GM19238 (cell line): ENCODE measurements at regions not wholly inside any gene's neighbourhood (a gene's known extent, or its start where the extent isn't known, plus 50 kb on each side); places are given as distances from the start of the nearest gene placed in this dataset.
A peak's percentile ranks its signal among the peaks of the same experiment; 100 is the strongest.
"Not testable (repeated sequence)": the region's sequence is repeated elsewhere in the genome, so short reads cannot be mapped to it uniquely, and the experiment has no call there.

Experiments used
- DNase-seq: peaks from one replicate; pipeline ENCODE4 v3.0.0; 2011; ENCODE audit warnings: low spot score; ENCODE audit not compliant: insufficient read length

DNA sequence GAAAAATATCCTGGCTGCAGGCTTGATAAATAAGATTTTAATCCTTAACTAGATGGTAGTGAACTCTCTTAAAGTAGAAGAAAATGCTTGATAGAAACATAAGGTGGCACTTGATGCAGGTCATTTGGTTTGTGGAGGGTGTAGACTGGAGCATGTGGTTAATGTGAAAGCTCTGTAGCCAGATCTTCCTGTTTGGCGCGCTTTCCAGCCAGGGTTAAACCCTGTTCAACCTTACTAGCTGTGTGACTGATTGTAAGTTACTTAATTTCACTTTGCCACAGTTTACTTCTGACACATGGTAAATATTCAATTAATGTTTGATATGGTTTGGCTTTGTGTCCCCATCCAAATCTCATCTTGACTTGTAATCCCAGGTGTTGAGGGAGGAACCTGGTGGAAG is 394.0 kb downstream of the REEP3 start:
- DNase-seq: no peak

DNA sequence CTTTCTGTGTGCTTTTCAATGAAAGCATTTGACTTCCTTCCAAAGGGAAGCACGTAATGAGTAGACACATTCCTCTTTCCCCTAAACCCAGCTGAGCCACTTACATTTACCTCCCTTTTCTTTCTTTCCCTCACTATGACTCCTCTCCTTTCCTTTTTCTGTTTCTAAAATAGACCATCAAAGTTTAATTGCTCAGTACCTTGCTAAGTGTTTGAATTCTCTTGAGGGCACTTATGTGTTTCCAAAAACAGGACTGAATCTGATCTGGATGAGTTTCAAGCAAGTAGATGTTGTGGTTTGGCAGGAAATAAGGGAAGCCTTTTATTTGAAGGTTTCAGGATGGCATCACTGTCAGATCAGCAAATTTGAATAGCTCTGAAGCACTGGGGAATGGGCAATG is 396.2 kb downstream of the REEP3 start:
- DNase-seq: no peak

DNA sequence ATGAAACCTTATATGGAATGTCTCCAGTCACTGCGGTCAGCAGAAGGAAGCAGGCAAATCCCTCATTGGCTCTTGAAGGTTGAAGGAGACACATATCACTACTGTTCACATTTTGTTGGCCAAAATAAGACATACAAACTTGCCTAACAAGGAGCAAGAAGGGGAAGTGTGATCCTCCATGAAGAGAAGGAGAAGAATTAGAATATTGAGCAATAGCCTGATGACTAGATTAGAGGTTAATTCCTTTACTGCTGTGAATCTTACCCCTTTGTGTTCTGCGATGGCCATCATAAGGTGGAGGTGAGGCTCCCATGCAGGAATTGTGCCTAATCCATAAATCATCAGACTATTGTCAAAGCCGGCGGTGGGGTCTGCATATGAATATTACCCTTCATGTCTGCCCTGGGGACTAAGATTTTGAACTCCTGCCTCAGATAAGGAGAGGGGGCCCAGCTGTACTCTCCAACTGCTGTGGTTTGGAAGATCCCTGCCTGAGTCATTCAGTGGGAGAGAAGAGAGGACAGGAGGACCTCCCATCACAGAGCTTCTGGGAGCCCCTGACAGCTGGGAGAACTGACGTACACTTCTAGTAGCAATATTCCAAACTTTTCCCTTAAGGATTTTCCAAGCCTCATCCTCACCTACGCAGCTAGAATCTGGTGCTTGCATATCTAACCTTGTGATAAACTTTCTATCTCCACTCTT is 398.5 kb downstream of the REEP3 start:
- no peak for DNase-seq

DNA sequence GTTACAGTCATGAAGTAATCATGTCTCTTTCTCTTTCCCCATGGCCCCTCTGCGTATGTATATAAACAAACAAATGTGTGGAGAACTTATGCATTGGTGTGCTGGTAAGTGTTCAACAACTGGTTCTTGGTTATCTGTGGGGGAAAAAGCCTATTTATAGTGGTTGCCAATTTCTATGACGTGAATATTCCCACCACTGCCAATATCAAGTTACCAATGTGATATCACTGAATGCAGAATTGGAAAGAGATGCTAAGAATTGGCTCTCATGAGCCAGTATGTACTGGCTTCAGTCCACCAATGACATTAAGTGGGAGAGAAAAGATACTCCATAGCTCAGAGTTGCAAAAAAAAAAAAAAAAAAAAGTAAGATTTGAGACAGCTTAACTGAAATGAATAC is 399.7 kb downstream of the REEP3 start:
- DNase-seq: no peak

DNA sequence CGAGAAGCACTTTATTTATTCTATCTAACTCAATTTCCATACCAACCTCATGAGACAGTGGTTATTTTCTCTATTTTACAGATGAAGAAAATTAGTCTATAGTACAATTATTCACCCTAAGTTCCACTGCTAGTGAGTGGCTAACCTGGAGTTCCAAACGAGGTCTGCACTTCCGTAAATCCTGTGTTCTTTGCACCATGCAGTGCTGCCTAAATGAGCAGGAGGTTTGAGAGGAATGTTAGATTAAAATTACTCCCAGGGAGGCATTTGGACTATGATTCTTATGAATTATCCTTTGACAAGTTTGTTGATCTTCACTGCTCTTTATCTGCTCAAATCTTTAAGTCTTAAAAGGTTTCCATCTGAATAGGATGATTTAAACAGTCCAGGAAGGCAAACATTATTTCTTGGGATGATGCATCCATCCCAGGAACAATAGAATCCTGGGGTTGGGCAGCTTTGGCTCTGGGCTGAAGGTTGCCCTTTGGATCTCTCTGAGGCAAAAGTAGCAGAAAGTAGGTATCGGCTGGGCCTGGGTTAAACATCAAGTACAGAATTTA is 400.8 kb downstream of the REEP3 start:
- no peak for DNase-seq

DNA sequence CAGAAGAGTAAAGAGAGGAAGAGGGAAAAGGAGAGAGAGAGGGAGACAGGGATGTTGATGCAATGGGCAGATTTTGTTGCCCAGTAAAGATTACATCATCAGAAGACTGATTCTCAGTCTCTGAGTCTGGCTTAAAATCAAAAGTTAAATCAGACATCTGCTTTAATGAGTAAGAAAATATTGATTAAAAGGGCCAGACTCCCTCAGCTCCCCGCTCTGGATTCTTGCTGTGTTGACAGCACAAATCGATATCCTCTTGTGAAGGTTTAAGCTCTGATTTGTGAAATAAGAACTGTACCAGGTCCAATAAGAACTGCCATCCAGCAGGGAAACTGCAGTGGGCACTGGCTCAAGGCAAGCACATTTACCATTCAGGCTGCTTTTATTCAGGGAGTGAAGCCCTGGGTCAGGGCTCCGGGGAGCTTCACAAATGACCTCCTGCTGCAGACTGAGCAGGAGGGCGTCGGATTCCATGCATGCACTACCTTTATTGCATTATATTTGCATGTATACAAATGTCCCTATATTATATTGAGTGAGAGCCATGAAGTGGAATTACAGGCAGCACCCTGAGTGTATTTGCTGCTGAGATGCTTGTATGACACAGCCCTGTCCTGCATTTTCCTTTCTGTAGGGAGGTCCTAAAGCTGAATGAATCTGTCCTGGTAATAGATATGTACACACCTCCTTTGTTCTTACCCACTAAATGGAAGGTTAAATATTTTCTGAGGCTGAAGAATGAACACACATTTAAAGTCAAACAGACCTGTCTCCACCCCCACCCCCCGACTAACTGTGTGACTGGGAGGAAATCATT is 401.5 kb downstream of the REEP3 start:
- no peak for DNase-seq

DNA sequence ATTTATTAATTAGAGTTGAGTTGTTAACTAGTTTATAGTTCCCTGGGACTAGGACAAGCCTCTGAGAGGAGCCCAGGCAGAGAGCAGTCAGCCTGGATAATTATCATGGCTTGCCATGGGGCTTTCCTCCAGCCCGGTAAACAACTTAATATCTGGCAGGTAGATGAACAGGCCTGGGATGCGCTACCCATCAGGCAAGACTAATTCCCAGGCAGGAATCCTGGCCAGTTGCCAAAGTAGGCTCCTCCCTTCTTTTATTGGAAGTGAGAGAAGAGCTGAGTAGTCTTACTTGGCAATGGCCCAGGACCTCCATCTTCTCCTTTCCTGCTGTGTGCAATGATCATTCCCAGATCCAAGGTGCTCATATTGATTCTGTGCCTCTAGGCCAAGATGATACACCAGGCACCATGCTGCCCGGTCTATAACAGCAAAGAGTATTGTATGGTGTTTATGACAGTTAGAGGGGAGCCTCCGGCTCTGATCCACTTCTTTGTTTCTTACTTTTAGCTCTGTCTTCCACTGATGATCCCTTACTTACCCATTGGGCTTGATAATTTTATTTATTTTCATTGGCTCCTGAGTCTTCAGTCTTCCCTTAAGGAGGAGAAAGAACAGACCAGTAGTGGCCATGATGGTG is 408.7 kb downstream of the REEP3 start:
- DNase-seq: no peak

DNA sequence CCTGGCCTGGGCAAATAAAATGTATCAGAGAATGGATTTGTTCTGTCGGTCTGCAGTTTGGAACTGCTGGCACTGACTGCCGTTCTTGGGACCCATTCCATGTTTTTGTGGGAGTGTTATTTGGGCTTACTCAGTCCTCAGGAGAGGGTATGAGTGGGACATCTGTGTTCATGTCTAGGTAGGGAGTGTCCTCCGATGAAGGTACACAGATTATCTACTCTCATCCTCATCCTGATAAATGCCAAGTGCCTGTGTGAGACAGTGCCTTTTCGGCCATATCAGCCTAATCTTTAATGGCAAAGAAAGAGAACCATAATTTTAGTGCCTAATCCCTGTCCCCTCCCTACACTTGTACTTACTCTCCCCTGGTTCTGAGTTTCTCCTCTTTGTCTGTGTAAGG is 409.4 kb downstream of the REEP3 start:
- no peak for DNase-seq

DNA sequence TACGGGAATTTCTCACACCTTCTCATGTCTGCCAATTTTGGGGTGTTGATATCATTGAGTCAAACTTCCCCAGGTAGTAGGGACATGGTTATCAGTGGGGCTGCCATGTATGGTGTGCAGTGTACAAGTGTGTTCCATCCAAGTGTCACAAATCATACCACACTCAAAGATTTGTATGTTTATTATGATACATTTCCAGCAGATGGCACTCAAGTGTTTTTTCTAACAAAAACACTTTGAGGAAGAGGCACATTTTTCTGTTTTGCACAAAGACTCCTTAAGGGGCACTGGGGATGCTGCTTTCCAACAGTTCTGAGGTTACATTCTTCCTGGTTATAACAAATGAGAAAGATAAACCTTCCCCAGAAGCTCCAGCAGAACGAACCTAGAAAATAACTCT is 414.5 kb downstream of the REEP3 start:
- no peak for DNase-seq

DNA sequence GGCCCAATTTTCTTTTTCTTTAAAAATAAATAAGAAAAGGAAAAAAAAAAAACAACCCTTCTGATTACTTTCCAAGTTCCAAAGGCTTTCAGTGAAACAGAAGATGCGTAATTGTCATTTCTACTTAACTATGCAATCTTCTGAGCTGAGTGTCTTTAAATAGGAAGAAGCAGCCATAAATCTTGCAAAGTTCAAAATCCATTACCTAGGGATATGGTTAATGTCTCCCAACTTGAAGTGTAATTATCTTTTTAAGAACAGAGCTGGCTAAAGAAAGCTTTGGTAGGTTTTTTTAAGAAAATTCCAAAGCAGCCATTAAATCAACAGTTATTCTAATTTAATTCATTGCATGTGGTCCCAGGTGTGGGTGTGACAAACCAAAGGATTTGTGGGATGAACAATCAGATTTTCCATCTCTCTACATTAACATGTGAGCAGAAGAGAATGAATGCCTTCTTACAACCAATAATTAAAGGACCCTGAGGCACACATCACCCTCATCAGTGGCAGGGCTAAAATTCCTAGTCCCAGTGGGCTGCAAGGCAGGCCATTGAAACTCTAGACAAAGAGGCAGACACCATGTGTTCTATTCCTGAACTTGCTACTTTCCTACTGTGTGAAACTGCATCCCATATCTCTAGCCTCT is 419.2 kb downstream of the REEP3 start:
- DNase-seq: no peak

DNA sequence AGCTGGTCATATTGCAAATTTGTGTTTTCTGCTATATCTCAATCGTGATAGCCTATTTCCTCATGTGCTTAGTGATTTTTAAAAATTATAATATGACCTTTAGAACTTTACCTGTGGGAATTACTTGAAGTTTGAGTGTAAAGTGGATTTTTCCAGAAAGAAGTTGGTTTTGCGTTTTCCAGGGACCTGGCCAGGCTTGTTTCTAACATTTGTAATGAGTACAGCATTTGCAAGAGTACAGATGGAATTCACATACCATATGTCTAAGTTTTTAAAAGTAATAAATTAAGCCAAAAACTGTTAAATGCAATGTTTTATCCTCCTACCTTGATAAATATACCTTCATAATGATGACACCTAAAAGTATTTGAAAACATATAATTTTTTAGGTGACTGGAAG is 443.2 kb downstream of the REEP3 start:
- no peak for DNase-seq

DNA sequence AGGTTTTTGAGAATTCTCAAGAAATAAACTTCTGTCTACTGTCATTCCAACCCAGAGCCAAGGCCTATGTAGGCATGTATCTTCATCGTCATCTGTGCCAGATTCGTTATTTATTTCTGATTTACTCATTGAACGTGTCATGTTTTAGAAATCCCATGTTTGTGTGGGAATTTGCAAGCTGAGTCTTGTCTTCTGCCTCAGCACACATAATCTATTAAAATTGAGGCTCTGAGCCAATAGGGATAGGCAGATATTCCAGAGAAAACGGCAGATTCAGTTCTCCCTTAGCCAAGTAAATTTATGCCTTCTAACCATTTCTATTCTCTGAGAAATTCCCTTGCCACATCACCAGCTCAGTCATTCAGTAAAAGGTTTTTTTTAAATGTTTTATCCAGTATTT is 444.6 kb downstream of the REEP3 start:
- no peak for DNase-seq

DNA sequence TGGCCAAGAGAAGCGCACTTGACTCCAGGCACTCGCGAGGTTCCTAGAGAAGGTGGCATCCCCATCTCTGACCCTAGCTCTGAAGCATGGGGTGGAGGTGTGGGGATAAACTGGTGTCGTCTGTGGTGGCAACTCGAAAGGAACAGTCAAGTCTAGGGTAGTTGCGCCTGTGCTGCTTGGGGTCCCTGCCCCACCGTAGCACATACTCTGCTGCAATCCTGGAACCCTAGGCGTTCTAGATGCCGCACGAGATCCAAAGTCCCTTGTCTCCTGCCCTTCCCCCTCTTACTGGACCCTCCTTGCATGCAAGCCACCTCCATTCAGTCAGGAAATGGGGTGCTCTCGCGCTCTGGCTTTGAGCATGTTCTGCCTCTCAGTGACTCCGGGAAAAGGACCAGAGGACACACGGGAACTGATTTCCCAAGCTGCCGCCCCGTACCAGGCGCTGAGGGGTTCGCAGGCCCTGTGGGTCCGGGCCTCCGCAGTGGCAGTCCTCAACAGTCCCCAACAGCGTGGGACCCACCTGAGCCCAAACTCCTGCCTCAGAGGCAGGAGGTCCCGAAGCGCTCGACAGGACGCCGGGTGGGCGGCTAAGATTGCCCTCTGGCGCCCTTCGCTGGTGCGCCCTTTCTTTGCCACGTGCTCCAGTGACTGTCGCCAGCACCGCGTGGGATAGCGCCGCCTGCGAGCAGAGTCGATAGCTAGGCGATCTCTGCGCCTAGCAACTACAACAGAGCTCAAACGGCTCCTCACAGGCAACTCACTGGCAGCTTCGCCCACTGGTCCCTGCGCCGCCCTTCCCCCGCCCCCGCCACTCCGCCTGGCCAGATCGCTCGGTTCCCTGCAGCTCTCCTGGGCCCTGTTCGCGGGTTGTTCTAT is 452.0 kb downstream of the REEP3 start:
- no peak for DNase-seq

DNA sequence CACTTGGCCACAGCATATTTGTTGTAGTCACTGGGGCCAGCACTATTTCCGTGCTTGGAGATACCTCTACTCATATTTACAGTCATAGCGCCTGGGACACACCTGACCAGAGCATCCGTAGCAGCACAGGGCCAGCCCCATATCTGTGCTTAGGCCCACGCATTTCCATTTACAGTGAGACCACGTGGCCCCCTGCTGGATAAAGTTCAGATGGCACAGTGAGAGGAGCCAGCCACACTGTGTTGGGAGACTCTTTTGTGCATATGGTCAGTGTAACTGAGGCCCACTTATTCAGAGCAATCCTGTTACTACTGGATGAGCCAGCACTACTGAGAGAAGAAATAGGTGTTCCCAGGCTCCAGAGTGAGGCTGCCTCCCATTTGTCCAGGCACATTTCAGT is 455.3 kb downstream of the REEP3 start:
- DNase-seq: peak; percentile 18

DNA sequence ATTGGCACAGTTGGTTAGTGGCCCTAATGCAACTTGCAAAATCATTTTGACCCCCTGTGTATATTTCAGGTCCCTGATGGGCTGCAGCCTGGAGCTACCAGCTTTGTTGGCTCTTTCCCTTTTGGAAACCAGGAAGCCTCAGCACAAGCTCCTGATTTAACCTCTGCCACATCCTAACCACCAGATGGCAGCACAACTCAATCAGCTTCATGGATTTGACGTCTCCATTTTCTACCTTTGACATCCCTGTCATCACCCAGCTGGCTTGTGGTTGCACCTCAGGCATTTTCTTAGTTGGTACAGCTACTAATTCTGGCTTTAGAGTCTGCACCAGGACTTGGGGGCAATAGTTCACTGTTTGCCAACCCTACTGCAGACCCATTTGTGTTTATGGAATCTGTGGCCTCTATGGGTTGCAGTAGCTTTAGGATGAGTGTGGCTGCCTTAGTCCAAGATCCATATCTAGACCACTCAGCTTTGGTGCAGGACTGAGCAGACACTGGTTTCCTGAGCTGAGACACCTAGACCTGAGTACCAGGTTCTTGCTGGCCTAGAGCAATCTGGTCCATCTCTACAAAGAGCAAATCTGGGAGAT is 456.2 kb downstream of the REEP3 start:
- DNase-seq: peak; percentile 21

DNA sequence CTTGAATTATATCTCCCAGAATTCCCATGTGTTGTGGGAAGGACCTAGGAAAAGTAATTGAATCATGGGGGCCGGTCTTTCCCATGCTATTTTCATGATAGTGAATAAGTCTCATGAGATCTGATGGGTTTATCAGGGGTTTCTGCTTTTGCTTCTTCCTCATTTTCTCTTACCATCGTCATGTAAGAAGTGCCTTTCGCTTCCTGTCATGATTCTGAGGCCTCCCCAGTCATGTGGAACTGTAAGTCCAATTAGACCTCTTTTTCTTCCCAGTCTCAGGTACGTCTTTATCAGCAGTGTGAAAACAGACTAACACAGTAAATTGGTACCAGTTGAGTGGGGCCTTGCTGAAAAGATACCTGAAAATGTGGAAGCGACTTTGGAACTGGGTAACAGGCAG is 459.7 kb downstream of the REEP3 start:
- not testable (repeated sequence) for DNase-seq

DNA sequence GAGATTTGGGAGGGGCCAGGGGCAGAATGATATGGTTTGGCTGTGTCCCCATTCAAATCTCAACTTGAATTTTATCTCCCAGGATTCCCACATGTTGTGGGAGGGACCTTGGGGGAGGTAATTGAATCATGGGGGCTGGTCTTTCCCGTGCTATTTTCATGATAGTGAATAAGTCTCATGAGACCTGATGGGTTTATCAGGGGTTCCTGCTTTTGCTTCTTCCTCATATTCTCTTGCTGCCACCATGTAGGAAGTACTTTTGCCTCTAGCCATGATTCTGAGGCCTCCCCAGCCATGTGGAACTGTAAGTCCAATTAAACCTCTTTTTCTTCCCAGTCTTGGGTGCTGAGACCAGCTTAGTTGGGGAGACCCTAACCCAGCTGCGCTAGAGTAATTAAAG is 462.9 kb downstream of the REEP3 start:
- not testable (repeated sequence) for DNase-seq

DNA sequence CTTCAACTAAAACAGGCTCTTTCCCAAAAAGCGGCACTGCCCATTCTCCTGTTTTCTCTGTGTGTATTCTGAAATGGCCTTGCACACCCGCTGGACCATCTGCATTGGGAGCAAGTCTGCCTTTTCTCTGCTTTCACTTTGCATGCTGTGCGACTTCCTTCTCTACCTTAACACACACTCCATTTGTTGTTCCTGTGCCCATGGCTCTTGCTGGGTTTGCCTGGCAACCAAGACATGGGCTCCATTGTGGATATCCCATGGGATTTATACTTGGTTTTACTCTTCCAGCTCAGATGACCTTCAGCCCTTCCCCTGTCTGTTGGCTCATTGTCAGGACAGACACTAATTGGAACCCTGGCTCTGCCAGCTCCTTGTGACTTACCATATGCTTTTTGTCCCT is 465.3 kb downstream of the REEP3 start:
- DNase-seq: no peak

DNA sequence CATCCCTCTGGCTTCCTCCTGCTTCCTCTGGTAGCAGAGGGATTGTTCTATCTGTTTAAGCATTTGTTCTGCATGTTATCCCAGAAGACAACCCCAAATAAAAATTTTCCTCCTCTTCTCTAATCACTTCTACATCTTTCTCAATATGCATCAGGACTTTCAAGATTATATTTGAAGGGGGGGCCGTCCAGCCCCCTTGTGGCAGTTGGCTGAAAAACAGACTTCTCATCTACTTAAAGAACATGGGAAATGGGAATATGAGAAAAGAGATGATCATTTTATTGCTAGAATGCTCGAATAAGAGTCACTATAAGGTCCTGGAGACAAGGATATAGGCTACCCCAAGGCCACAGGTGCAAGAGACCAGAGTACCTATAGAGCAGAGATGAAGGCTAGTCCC is 466.0 kb downstream of the REEP3 start:
- DNase-seq: no peak

DNA sequence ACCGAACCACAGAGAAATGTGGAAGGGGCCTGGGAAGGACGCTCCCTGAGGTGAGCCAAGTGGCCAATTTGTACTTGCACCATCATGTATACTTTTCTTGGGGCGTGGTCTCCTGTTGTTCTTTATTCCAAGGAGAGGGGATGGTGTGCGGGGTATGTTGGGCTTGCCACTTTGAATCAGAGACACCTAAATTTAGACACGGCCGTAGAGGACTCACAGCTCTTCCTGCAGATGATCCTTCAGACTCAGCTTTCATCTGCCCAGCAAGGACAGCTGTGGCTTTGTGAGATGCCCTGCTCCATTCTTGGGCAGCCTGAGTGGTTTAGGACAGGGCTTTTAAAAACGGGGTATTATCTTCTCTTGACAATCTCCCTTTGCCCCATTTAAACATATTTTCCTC is 473.2 kb downstream of the REEP3 start:
- DNase-seq: no peak
